Neural progenitor cell (in vitro differentiated cells): ENCODE measurements at regions not wholly inside any gene's neighbourhood (a gene's known extent, or its start where the extent isn't known, plus 50 kb on each side); places are given as distances from the start of the nearest gene placed in this dataset.

Source experiments
- CTCF ChIP-seq: fragments of 200-600 bp; sonication (generic); IDR thresholded peaks from 2 replicates; pipeline ENCODE4 v1.5.1; 2017; ENCODE audit warnings: antibody characterized with exemption, mild to moderate bottlenecking
- EZH2 ChIP-seq: fragments of 200-600 bp; sonication (generic); IDR thresholded peaks from 2 replicates; pipeline ENCODE4 v1.6.1; 2017; ENCODE audit warnings: antibody characterized with exemption, mild to moderate bottlenecking, moderate library complexity
- EZH2phosphoT487 ChIP-seq: fragments of 200-600 bp; sonication (generic); IDR thresholded peaks from 2 replicates; pipeline ENCODE4 v1.6.1; 2017; ENCODE audit warnings: antibody characterized with exemption

GRCh38 chr20:40491009-40491590 lies 197.9 kb downstream of the MAFB start:
- no peak for TF ChIP-seq EZH2
- TF ChIP-seq CTCF: no peak
- TF ChIP-seq EZH2phosphoT487: no peak
